BJ (cell line): ENCODE measurements at regions not wholly inside any gene's neighbourhood (a gene's known extent, or its start where the extent isn't known, plus 50 kb on each side); places are given as distances from the start of the nearest gene placed in this dataset.

Experiments
- CTCF ChIA-PET: fragments of 350-600 bp; formaldehyde crosslinking; extraction: SDS; loops from one replicate; lab custom pipeline; 2021; ENCODE audit warnings: antibody characterized with exemption, inconsistent platforms; lab: Yijun Ruan, JAX
- POLR2A ChIA-PET: fragments of 300-600 bp; sonication (Branson Sonifier 250); formaldehyde crosslinking; extraction: SDS; loops from one replicate; lab custom pipeline; 2021; ENCODE audit warnings: antibody characterized with exemption; lab: Charles Lee
- DNase-seq: peaks from one replicate; pipeline ENCODE4 v3.0.0-alpha.2; 2011; ENCODE audit warnings: low read depth
- H3K27me3 ChIP-seq: 2 replicates; pipeline ENCODE4 v1.6.0; 2011; ENCODE audit warnings: low read length; ENCODE audit not compliant: control insufficient read depth, insufficient read depth
- H3K36me3 ChIP-seq: 2 replicates; pipeline ENCODE4 v1.5.1; 2011; ENCODE audit warnings: low read length; ENCODE audit not compliant: control insufficient read depth, insufficient read depth
- H3K4me3 ChIP-seq: 2 replicates; pipeline ENCODE4 v1.5.1; 2011; ENCODE audit warnings: low read depth, mild to moderate bottlenecking, control low read depth, low read length
- TF ChIP-seq, protein P1 (sequence below): IDR thresholded peaks from 2 replicates; pipeline ENCODE4 v1.5.1; 2011; ENCODE audit warnings: low read depth, mild to moderate bottlenecking, control low read depth, inconsistent platforms, low read length, moderate library complexity; ENCODE audit not compliant: insufficient read depth

DNA sequence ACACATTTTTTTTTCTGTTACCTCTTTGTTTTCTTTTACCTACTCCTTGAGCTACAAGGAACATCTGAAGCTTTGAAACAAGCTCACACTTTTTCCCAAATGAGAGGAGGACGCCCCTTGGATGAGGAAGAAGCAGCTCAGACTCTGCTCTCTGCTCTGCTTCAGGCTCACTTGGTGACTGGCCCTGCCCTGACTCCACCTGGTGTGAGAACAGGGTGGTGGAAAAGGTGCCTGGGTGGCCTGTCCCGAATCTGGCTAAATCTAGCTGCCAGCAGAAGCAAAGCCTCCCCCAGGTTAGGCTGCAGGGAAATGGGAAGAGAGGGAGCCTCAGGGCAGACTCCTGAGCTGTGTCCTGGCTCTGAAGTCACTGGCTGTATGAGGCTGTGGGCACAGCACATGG lies 68.0 kb upstream of the CEACAM8 start:
- TF ChIP-seq, protein P1, sequence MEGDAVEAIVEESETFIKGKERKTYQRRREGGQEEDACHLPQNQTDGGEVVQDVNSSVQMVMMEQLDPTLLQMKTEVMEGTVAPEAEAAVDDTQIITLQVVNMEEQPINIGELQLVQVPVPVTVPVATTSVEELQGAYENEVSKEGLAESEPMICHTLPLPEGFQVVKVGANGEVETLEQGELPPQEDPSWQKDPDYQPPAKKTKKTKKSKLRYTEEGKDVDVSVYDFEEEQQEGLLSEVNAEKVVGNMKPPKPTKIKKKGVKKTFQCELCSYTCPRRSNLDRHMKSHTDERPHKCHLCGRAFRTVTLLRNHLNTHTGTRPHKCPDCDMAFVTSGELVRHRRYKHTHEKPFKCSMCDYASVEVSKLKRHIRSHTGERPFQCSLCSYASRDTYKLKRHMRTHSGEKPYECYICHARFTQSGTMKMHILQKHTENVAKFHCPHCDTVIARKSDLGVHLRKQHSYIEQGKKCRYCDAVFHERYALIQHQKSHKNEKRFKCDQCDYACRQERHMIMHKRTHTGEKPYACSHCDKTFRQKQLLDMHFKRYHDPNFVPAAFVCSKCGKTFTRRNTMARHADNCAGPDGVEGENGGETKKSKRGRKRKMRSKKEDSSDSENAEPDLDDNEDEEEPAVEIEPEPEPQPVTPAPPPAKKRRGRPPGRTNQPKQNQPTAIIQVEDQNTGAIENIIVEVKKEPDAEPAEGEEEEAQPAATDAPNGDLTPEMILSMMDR = no peak
- H3K27me3 ChIP-seq = peaks cover 7% of the 10 kb centered on the region

DNA sequence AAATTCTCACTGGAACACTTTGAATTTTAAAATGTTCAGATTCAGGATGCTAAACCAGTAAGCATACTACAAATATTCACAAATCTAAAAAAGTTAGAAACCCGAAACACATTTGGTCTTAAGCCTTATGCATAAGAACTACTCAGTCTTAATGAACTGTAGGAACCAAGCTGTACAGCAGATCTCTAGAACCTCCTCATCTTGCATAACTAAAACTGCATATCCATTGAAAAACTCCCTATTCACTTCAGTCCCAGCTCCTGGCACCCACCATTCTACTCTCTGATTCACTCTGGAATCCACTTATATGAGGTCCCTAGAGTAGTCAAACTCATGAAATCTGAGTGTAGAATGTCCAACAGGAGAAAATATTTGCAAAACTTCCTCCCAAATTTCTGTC lies 65.6 kb upstream of the CEACAM8 start:
- H3K36me3 ChIP-seq = no peaks in the 10 kb centered on the region
- DNase-seq = no peak
- H3K27me3 ChIP-seq = peaks cover 7% of the 10 kb centered on the region
- H3K4me3 ChIP-seq = no peak overlapping the region
- ChIA-PET CTCF (interaction anchor here (0.8 to 0.9 kb wide), 2 partner anchors 23 to 25 kb away, joined by 3 to 4 read pairs; no protein-coding TSS in a partner anchor), POLR2A (no interaction called here)
- TF ChIP-seq, protein P1 = no peak

More for the DNA sequence above, 68.0 kb upstream of the CEACAM8 start:
- H3K4me3 ChIP-seq = no peak overlapping the region
- H3K36me3 ChIP-seq = no peaks in the 10 kb centered on the region
- ChIA-PET CTCF (interaction anchor here (0.8 kb wide), 1 partner anchor 31 kb away, joined by 3 read pairs; no protein-coding TSS in a partner anchor), POLR2A (no interaction called here)
- no peak for DNase-seq

DNA sequence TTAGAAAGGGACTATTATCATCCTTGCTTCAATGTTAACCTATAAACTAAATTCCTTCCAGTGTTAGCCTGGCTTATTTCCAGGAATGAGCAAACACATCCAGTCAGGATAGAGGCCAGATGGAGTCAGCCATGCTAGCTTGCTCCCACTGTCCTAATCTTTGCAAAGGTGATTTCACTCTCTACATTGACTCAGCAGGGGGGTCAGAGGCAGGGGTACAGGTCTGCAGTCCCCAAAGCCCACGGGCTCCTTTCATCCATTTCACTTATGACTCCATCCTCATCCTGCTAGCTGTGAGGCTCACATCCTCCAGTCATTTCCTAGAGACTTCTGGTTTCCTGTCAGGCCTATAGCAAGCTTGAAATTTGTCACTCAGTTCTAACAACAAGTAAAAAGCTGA lies 63.4 kb upstream of the CEACAM8 start:
- POLR2A ChIA-PET = no interaction called here
- DNase-seq = no peak
- Histone ChIP-seq H3K27me3 (peaks cover 8% of the 10 kb centered on the region), H3K4me3 (no peak overlapping the region), H3K36me3 (no peaks in the 10 kb centered on the region)
- TF ChIP-seq, protein P1 = no peak
- CTCF ChIA-PET = interaction anchor here (1.3 kb wide), 1 partner anchor 25 kb away, joined by 3 read pairs; no protein-coding TSS in a partner anchor

DNA sequence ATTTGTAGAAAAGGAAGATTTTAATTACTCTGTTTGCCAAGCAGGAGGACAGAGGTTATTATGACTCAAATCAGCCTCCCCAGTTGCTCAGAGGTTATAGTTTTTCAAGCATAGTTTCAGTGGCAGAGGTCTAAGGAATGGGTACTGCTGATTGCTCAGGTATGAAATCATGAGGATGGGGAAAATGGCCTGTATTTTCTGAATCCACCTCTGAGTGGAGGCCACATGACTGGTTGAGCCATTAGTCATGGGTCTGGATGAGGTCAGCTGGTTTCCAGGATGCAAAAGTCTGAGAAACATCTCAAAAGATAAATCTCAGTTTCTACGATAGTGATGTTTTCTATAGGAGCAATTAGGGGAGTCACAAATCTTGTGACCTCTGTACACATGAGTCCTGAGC lies 62.8 kb upstream of the CEACAM8 start:
- DNase-seq = no peak
- POLR2A ChIA-PET = no interaction called here
- H3K36me3 ChIP-seq = no peaks in the 10 kb centered on the region
- no peak overlapping the region for H3K4me3 ChIP-seq
- CTCF ChIA-PET = interaction anchor here (1.3 kb wide), 1 partner anchor 26 kb away, joined by 3 read pairs; no protein-coding TSS in a partner anchor
- peaks cover 8% of the 10 kb centered on the region for H3K27me3 ChIP-seq
- TF ChIP-seq, protein P1 = no peak

DNA sequence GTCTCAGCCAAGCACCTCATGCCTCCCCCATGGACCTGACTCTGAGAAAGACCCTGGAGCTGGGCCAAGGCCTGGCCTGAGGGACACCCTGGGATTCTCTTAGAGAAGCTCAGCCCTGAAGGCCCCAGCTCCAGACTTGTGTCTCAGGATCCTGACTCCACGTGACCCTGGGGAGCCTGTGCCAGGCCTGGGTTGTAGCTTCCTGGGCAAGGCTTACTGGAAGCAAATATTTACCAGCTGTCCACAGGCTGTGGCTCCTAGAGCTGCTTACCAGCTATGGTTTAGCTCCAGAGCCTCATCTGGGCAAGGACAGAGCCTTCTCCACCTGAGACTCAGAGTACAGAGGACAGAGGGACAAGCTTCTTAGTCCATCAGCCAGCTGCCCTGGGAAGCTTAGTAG lies 61.0 kb upstream of the CEACAM8 start:
- ChIA-PET CTCF (interaction anchor here (0.8 to 1.6 kb wide), 4 partner anchors 21 to 121 kb away, joined by 3 to 6 read pairs (median 4); no protein-coding TSS in a partner anchor), POLR2A (no interaction called here)
- Histone ChIP-seq H3K36me3 (no peaks in the 10 kb centered on the region), H3K27me3 (peaks cover 11% of the 10 kb centered on the region), H3K4me3 (no peak overlapping the region)
- DNase-seq = no peak
- TF ChIP-seq, protein P1 = no peak
